HEK293 (cell line): ENCODE measurements at regions not wholly inside any gene's neighbourhood (a gene's known extent, or its start where the extent isn't known, plus 50 kb on each side); places are given as distances from the start of the nearest gene placed in this dataset.

ENCODE experiments used
- CTCF ChIP-seq: fragments of 450-650 bp; formaldehyde crosslinking; IDR thresholded peaks from 2 replicates; pipeline ENCODE4 v1.5.1; 2016; ENCODE audit warnings: missing biosample characterization, missing genetic modification characterization
- KLF1 ChIP-seq: fragments of 450-650 bp; formaldehyde crosslinking; IDR thresholded peaks from 2 replicates; pipeline ENCODE4 v1.5.1; 2016; ENCODE audit warnings: missing biosample characterization, missing genetic modification characterization
- REST ChIP-seq: fragments of 450-650 bp; formaldehyde crosslinking; IDR thresholded peaks from 2 replicates; pipeline ENCODE4 v1.5.1; 2016; ENCODE audit warnings: missing biosample characterization, missing genetic modification characterization
- ZBTB26 ChIP-seq: fragments of 450-650 bp; formaldehyde crosslinking; optimal IDR thresholded peaks from 2 replicates; pipeline ENCODE3; 2016; ENCODE audit warnings: missing biosample characterization, mild to moderate bottlenecking, missing genetic modification characterization
- ZNF16 ChIP-seq: fragments of 450-650 bp; formaldehyde crosslinking; IDR thresholded peaks from 2 replicates; pipeline ENCODE4 v1.5.1; 2016; ENCODE audit warnings: low read depth, missing biosample characterization, missing genetic modification characterization
- ZNF184 ChIP-seq: fragments of 450-650 bp; IDR thresholded peaks from 2 replicates; pipeline ENCODE4 v1.5.1; 2018; ENCODE audit warnings: missing biosample characterization, mild to moderate bottlenecking, missing genetic modification characterization
- ZNF221 ChIP-seq: fragments of 450-650 bp; formaldehyde crosslinking; IDR thresholded peaks from 2 replicates; pipeline ENCODE4 v1.5.1; 2017; ENCODE audit warnings: missing biosample characterization, missing genetic modification characterization, borderline replicate concordance
- ZNF394 ChIP-seq: fragments of 450-650 bp; formaldehyde crosslinking; IDR thresholded peaks from 2 replicates; pipeline ENCODE4 v1.5.1; 2016; ENCODE audit warnings: missing biosample characterization, missing genetic modification characterization, mild to moderate bottlenecking, moderate library complexity, borderline replicate concordance
- TF ChIP-seq, protein P1 (sequence below): fragments of 450-650 bp; formaldehyde crosslinking; IDR thresholded peaks from 2 replicates; pipeline ENCODE4 v1.5.1; 2016; ENCODE audit warnings: missing biosample characterization, missing genetic modification characterization

DNA sequence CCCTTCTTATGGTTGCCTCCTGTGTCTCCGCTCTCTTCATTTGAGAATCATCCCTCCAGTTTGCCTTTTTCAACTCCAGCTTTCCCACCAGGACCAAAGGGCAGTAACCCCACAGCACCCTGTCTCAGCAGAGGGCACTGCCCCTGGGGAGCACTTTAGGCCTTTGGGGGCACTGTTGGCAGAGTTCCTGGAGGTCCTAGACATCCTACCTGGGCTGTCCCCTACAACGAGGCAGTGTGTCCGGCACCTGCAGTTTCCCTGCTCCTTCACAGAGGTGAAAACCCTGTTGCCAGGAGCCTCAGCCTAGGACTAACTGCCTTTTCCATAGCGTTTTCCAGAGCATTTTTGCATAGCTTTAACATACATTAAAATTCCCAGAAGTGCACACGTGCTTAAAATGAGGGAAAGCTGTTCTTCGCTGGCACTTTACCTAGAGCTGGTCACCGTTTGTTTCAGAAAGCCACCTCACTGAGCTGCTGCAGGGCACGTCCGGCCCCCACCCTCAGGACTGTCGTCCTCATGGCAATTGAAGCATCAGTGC is 234.9 kb downstream of the TEX29 start:
- no peak for TF ChIP-seq REST (tag by site-specific recombination)
- no peak for TF ChIP-seq ZNF184
- no peak for TF ChIP-seq CTCF
- no peak for TF ChIP-seq ZNF394
- TF ChIP-seq ZNF221 (tag by site-specific recombination): no peak
- TF ChIP-seq ZBTB26 (tag by site-specific recombination): no peak
- TF ChIP-seq, protein P1, sequence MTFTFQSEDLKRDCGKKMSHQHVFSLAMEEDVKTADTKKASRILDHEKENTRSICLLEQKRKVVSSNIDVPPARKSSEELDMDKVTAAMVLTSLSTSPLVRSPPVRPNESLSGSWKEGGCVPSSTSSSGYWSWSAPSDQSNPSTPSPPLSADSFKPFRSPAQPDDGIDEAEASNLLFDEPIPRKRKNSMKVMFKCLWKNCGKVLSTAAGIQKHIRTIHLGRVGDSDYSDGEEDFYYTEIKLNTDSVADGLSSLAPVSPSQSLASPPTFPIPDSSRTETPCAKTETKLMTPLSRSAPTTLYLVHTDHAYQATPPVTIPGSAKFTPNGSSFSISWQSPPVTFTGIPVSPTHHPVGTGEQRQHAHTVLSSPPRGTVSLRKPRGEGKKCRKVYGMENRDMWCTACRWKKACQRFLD (tag by site-specific recombination): no peak
- no peak for TF ChIP-seq KLF1 (tag by site-specific recombination)
- TF ChIP-seq ZNF16 (tag by site-specific recombination): no peak
